ENCODE measurements at regions not wholly inside any gene's neighbourhood (a gene's known extent, or its start where the extent isn't known, plus 50 kb on each side); places are given as distances from the start of the nearest gene placed in this dataset.

DNA sequence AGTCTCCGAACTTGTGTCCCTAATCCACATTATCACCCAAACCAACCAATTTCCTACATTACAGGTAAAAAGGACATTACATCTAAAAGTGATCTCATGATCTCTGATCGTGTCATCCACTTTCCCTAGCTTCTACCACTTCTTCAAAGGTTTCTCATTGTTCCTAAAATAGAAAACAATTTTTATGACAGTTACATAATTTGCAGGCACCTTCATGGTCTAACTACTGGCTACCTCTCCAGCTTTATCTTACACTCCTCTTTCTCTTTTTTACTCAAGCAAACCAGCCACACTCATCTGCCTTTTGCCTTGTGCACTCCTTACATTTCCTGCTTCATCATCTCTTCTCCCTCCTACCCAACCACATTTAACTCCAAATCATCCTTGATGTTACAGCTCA lies 886.7 kb upstream of the SORCS1 start:
- DNase-seq (ENCODE audit: extremely low spot score) = no peak
- H3K36me3 ChIP-seq = no peaks in the 10 kb centered on the region
- no peaks in the 10 kb centered on the region for H3K27me3 ChIP-seq
- H3K27ac ChIP-seq (replicated peaks in 1 of 4) = no peak overlapping the region
- no peaks in the 10 kb centered on the region for H3K9me3 ChIP-seq
- TF ChIP-seq EP300 (IDR thresholded peaks at IDR 0.05) = no peak
- no peak for TF ChIP-seq POLR2A (IDR thresholded peaks at IDR 0.05; ENCODE audit: low read depth)
- TF ChIP-seq, protein P1, sequence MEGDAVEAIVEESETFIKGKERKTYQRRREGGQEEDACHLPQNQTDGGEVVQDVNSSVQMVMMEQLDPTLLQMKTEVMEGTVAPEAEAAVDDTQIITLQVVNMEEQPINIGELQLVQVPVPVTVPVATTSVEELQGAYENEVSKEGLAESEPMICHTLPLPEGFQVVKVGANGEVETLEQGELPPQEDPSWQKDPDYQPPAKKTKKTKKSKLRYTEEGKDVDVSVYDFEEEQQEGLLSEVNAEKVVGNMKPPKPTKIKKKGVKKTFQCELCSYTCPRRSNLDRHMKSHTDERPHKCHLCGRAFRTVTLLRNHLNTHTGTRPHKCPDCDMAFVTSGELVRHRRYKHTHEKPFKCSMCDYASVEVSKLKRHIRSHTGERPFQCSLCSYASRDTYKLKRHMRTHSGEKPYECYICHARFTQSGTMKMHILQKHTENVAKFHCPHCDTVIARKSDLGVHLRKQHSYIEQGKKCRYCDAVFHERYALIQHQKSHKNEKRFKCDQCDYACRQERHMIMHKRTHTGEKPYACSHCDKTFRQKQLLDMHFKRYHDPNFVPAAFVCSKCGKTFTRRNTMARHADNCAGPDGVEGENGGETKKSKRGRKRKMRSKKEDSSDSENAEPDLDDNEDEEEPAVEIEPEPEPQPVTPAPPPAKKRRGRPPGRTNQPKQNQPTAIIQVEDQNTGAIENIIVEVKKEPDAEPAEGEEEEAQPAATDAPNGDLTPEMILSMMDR (IDR thresholded peaks at IDR 0.05) = no peak
- TF ChIP-seq POLR2AphosphoS5 (IDR thresholded peaks at IDR 0.05) = no peak
- 80% methylated on average over 2 of the region's 2 CpGs for WGBS
- intact Hi-C loops (cut with DNase I) = no loop called here
- no peaks in the 10 kb centered on the region for H3K4me1 ChIP-seq
- no peak overlapping the region for H3K4me3 ChIP-seq

DNA sequence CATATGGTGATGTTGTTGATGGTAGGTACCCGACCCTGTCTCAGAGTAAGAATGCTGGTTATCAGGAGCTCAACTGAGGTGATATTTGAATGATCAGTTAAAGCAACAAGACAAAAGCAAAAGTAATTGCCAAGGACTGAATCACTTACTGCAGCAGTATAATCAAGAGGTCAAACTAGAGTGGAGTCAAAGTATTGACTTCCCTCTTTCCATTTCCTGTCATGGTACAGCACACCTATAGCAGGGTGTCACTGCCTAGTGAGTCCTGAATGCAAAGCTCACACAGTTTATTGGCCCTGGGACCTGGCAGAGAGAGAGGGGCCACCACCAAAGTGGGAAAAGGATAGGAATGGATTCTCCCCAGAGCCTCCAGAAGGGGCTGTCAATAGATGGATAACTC lies 886.1 kb upstream of the SORCS1 start:
- 70% methylated on average over 1 of the region's 1 CpG for WGBS
- H3K27ac ChIP-seq (replicated peaks in 1 of 4) = no peak overlapping the region
- no peak for DNase-seq (ENCODE audit: extremely low spot score)
- H3K9me3 ChIP-seq = no peaks in the 10 kb centered on the region
- TF ChIP-seq POLR2AphosphoS5 (IDR thresholded peaks at IDR 0.05) = no peak
- no peak for TF ChIP-seq EP300 (IDR thresholded peaks at IDR 0.05)
- TF ChIP-seq, protein P1 (IDR thresholded peaks at IDR 0.05) = no peak
- no peak for TF ChIP-seq POLR2A (IDR thresholded peaks at IDR 0.05; ENCODE audit: low read depth)
- no peaks in the 10 kb centered on the region for H3K36me3 ChIP-seq
- no peak overlapping the region for H3K4me3 ChIP-seq
- intact Hi-C loops (cut with DNase I) = no loop called here
- H3K4me1 ChIP-seq = no peaks in the 10 kb centered on the region
- no peaks in the 10 kb centered on the region for H3K27me3 ChIP-seq

GRCh38 chr10:108049668-108050067 lies 885.2 kb upstream of the SORCS1 start:
- Histone ChIP-seq H3K4me1 (no peaks in the 10 kb centered on the region), H3K27ac (replicated peaks in 1 of 4) (no peak overlapping the region), H3K9me3 (no peaks in the 10 kb centered on the region), H3K27me3 (no peaks in the 10 kb centered on the region), H3K4me3 (no peak overlapping the region), H3K36me3 (no peaks in the 10 kb centered on the region)
- TF ChIP-seq POLR2AphosphoS5 (IDR thresholded peaks at IDR 0.05) (no peak), EP300 (IDR thresholded peaks at IDR 0.05) (no peak), POLR2A (IDR thresholded peaks at IDR 0.05; ENCODE audit: low read depth) (no peak)
- TF ChIP-seq, protein P1 (IDR thresholded peaks at IDR 0.05) = no peak
- WGBS = 83% methylated on average over 1 of the region's 1 CpG
- intact Hi-C loops (cut with DNase I) = no loop called here
- DNase-seq (ENCODE audit: extremely low spot score) = no peak

GRCh38 chr10:108048898-108049297 lies 884.4 kb upstream of the SORCS1 start:
- 84% methylated on average over 2 of the region's 2 CpGs for WGBS
- H3K27me3 ChIP-seq = no peaks in the 10 kb centered on the region
- H3K4me1 ChIP-seq = no peaks in the 10 kb centered on the region
- TF ChIP-seq EP300 (IDR thresholded peaks at IDR 0.05) (no peak), POLR2A (IDR thresholded peaks at IDR 0.05; ENCODE audit: low read depth) (no peak), POLR2AphosphoS5 (IDR thresholded peaks at IDR 0.05) (no peak)
- TF ChIP-seq, protein P1 (IDR thresholded peaks at IDR 0.05) = no peak
- no peak overlapping the region for H3K4me3 ChIP-seq
- H3K27ac ChIP-seq (replicated peaks in 1 of 4) = no peak overlapping the region
- intact Hi-C loops (cut with DNase I) = no loop called here
- no peaks in the 10 kb centered on the region for H3K36me3 ChIP-seq
- no peak for DNase-seq (ENCODE audit: extremely low spot score)
- no peaks in the 10 kb centered on the region for H3K9me3 ChIP-seq

DNA sequence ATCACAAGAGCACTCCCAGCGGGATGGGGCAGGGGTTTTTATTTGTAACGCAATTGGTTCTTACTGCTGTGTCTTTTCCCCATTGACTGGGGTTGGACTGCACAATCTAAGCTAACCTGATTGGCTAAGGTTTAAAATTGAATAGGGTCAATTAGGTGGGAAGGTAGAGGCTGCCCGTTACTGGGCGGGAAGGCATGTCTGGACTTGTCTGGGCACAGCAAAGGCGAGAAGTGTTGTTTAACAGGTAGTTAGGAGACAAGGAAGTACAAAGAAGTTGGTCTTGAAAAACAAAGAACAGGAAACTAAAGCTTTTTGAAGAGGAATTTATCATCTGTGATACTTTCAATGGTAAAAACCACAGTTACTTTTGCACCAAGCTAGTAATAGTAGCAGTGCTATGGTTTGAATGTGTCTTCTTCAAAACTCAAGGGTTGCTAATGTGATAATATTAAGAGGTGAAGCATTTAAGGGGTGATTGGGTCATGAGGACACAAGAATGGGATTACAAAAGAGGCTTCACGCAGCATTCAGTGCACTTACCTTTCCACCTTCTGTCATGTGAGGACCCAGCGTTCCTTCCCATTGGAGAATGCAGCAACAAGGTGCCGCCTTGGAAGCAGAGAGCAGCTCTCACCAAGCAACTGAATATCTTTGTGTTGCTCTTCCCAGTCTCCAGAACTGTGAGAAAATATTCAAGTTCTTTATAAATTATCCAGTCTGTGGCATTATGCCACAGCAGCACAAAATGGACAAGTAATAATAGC lies 875.5 kb upstream of the SORCS1 start:
- DNase-seq (ENCODE audit: extremely low spot score) = no peak
- TF ChIP-seq POLR2AphosphoS5 (IDR thresholded peaks at IDR 0.05) = no peak
- Histone ChIP-seq H3K27me3 (no peaks in the 10 kb centered on the region), H3K36me3 (no peaks in the 10 kb centered on the region), H3K4me3 (no peak overlapping the region), H3K9me3 (no peaks in the 10 kb centered on the region), H3K4me1 (no peaks in the 10 kb centered on the region), H3K27ac (replicated peaks in 1 of 4) (no peak overlapping the region)
- WGBS = 95% methylated on average over 8 of the region's 8 CpGs
- intact Hi-C loops (cut with DNase I) = no loop called here
